ENCODE measurements at regions not wholly inside any gene's neighbourhood (a gene's known extent, or its start where the extent isn't known, plus 50 kb on each side); places are given as distances from the start of the nearest gene placed in this dataset.

- H3K27me3 Mint-ChIP-seq, result no peaks in the 10 kb centered on the region
- POLR2A ChIA-PET, result no interaction called here
- intact Hi-C loops (cut with micrococcal nuclease), result no loop called here
Observed at GRCh38 chr4:187364401-187364800, 631.2 kb upstream of the ZFP42 start.

GRCh38 chr4:187364851-187365250 lies 630.7 kb upstream of the ZFP42 start:
- POLR2A ChIA-PET, result no interaction called here
- Mint-ChIP-seq H3K27ac (no peak overlapping the region), H3K9me3 (peaks cover 3% of the 10 kb centered on the region), H3K27me3 (no peaks in the 10 kb centered on the region), H3K36me3 (ENCODE audit: low read depth) (no peaks in the 10 kb centered on the region), H3K4me3 (no peak overlapping the region), H3K4me1 (no peaks in the 10 kb centered on the region)
- intact Hi-C loops (cut with micrococcal nuclease), result no loop called here
- no peak for TF ChIP-seq CTCF (IDR thresholded peaks at IDR 0.05)
- ATAC-seq (ENCODE audit: low read depth) (no peak), DNase-seq (no peak)
- CTCF ChIA-PET, result no interaction called here

More at GRCh38 chr4:187364401-187364800, 631.2 kb upstream of the ZFP42 start:
- no peak for TF ChIP-seq CTCF (IDR thresholded peaks at IDR 0.05)
- ATAC-seq (ENCODE audit: low read depth) (no peak), DNase-seq (no peak)
- CTCF ChIA-PET, result no interaction called here
- H3K36me3 Mint-ChIP-seq (ENCODE audit: low read depth), result no peaks in the 10 kb centered on the region
- H3K9me3 Mint-ChIP-seq, result peaks cover 3% of the 10 kb centered on the region
- no peaks in the 10 kb centered on the region for H3K4me1 Mint-ChIP-seq
- H3K4me3 Mint-ChIP-seq, result no peak overlapping the region
- no peak overlapping the region for H3K27ac Mint-ChIP-seq

GRCh38 chr4:187366530-187366929 lies 629.0 kb upstream of the ZFP42 start:
- ATAC-seq (ENCODE audit: low read depth) (no peak), DNase-seq (no peak)
- Mint-ChIP-seq H3K4me3 (no peak overlapping the region), H3K36me3 (ENCODE audit: low read depth) (no peaks in the 10 kb centered on the region), H3K27ac (no peak overlapping the region), H3K9me3 (peaks cover 5% of the 10 kb centered on the region), H3K4me1 (no peaks in the 10 kb centered on the region), H3K27me3 (no peaks in the 10 kb centered on the region)
- no peak for TF ChIP-seq CTCF (IDR thresholded peaks at IDR 0.05)
- CTCF ChIA-PET, result no interaction called here
- POLR2A ChIA-PET, result no interaction called here
- intact Hi-C loops (cut with micrococcal nuclease), result no loop called here

DNA sequence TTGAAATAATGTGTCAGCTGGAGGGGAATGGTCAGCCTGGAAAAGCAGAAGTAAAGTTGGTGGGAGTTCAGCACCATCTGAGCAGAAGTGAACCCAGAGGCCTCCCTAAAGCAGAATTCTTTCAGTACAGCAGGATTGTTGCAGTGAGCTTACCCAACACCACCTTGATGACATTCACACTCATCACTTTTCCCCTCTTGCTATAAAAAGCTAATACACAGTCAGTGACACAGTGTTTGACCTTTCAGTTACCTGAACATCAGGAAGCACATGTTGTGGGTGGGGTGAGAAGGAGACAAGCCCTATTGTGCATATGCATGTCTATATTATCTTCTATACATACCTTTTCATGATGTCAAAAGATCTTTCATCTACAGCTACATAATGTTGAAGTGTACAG lies 624.7 kb upstream of the ZFP42 start:
- H3K27me3 Mint-ChIP-seq, result no peaks in the 10 kb centered on the region
- ATAC-seq (ENCODE audit: low read depth) (no peak), DNase-seq (no peak)
- CTCF ChIA-PET, result no interaction called here
- no peak overlapping the region for H3K4me3 Mint-ChIP-seq
- intact Hi-C loops (cut with micrococcal nuclease), result no loop called here
- no peaks in the 10 kb centered on the region for H3K4me1 Mint-ChIP-seq
- POLR2A ChIA-PET, result no interaction called here
- no peak overlapping the region for H3K27ac Mint-ChIP-seq
- no peaks in the 10 kb centered on the region for H3K36me3 Mint-ChIP-seq (ENCODE audit: low read depth)
- no peak for TF ChIP-seq CTCF (IDR thresholded peaks at IDR 0.05)
- H3K9me3 Mint-ChIP-seq, result peaks cover 7% of the 10 kb centered on the region

GRCh38 chr4:187378441-187378840 lies 617.1 kb upstream of the ZFP42 start:
- no peaks in the 10 kb centered on the region for H3K36me3 Mint-ChIP-seq (ENCODE audit: low read depth)
- no peak for ATAC-seq (ENCODE audit: low read depth)

More at GRCh38 chr4:187378441-187378840, 617.1 kb upstream of the ZFP42 start:
- Mint-ChIP-seq H3K4me3 (no peak overlapping the region), H3K4me1 (no peaks in the 10 kb centered on the region), H3K27me3 (no peaks in the 10 kb centered on the region), H3K27ac (no peak overlapping the region), H3K9me3 (peaks cover 12% of the 10 kb centered on the region)
- TF ChIP-seq CTCF (IDR thresholded peaks at IDR 0.05), result no peak
- DNase-seq, result no peak
- ChIA-PET POLR2A (no interaction called here), CTCF (no interaction called here)
- intact Hi-C loops (cut with micrococcal nuclease), result no loop called here
